ENCODE measurements at regions not wholly inside any gene's neighbourhood (a gene's known extent, or its start where the extent isn't known, plus 50 kb on each side); places are given as distances from the start of the nearest gene placed in this dataset.

DNA sequence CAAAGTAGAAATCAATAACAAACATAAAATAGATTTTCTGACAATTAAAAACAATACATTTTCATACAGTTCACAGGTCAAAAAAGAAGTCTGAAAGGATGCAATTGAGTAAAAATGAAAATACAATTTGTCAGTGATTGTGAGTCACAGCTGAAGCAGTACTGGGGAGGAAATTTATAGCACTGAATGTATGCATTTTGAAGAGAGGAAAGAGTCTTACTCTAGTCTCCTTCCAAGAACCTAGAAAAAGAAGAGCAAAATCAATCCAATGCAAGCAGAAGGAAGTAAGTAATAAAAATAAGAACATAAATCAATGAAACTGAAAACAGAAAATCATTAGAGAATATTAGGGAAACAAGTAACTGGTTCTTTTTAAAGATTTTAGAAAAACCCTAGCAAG is 507.2 kb upstream of the IGFBP3 start:
- TF ChIP-seq EZH2 (IDR thresholded peaks at IDR 0.05; ENCODE audit: insufficient read depth, poor library complexity, severe bottlenecking) = no peak
- no peak for TF ChIP-seq EZH2phosphoT487 (IDR thresholded peaks at IDR 0.05; ENCODE audit: insufficient read depth, low read depth)

Measured in GM23248 (cell line).